Mammary epithelial cell (primary cell): ENCODE measurements at regions not wholly inside any gene's neighbourhood (a gene's known extent, or its start where the extent isn't known, plus 50 kb on each side); places are given as distances from the start of the nearest gene placed in this dataset.

Experiments used
- CTCF ChIP-seq, 2 donors: IDR thresholded peaks in 1 of 2; conservative IDR thresholded peaks in 1 of 2; 2 replicates each; pipeline ENCODE4 v1.5.1; 2011 to 2012; ENCODE audit warnings: inconsistent platforms in 2 of 2, low read length in 2 of 2, mild to moderate bottlenecking in 2 of 2, control low read depth in 1 of 2, low read depth in 1 of 2; ENCODE audit not compliant: insufficient read depth in 1 of 2; ENCODE audit errors: extremely low read depth in 1 of 2
- EZH2 ChIP-seq: IDR thresholded peaks from 2 replicates; pipeline ENCODE4 v1.6.1; 2012; ENCODE audit warnings: low read length, inconsistent platforms, borderline replicate concordance

GRCh38 chr4:177968817-177969442 lies 526.7 kb upstream of the AGA start:
- TF ChIP-seq CTCF (conservative IDR thresholded peaks at IDR 0.05 in 1 of 2, IDR thresholded peaks at IDR 0.05 in 1 of 2; ENCODE audit: extremely low read depth in 1 of 2, insufficient read depth in 1 of 2, low read depth in 1 of 2, low read length in 2 of 2), result no peak
- no peak for TF ChIP-seq EZH2
